CD4-positive, alpha-beta T cell treated with Interleukin-12 subunit alpha and Interleukin-12 subunit beta, for 1 hour (primary cell): ENCODE measurements at regions not wholly inside any gene's neighbourhood (a gene's known extent, or its start where the extent isn't known, plus 50 kb on each side); places are given as distances from the start of the nearest gene placed in this dataset.
A peak's percentile ranks its signal among the peaks of the same experiment; 100 is the strongest.

Experiments
- DNase-seq: peaks from one replicate; pipeline ENCODE4 v3.0.0-alpha.2; 2020

DNA sequence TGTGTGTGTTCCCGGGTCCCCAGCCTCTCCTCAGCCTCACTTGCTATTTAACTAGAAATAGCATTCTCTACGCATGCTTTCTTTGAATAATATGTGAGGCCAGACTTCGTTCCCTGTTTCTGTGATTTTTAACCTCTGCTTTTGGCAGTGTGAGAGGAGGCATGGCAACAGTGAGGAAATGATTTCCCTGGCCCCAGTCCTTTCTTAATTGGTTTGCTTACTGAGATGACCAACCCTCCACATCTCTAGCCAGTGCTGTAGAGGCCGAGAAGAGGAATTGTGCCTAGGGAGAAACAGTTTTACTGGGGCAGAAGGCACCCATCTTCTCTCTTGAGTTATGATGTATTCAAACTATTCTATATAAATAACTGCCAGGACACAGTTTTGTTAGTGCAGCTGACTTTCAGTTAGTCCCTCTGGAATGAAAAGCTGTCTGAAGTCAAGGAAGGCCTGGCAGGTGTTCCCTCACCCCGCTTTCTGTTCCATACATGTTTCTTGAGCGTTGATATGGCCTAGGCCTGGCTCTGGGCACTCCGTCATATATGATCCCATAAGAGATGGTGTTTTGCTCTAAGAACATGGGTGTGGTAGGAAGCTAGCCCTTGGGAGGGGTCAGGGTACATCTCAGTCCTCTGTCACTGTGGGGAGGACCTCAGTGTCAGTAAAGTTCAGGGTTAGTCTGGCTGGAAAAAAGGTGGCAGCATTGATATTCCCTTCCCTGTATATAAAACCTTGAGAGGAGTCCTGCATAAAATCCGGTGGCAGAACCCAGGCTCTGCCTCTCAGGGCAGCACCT lies 73.7 kb upstream of the NPAS1 start:
- no peak for DNase-seq

DNA sequence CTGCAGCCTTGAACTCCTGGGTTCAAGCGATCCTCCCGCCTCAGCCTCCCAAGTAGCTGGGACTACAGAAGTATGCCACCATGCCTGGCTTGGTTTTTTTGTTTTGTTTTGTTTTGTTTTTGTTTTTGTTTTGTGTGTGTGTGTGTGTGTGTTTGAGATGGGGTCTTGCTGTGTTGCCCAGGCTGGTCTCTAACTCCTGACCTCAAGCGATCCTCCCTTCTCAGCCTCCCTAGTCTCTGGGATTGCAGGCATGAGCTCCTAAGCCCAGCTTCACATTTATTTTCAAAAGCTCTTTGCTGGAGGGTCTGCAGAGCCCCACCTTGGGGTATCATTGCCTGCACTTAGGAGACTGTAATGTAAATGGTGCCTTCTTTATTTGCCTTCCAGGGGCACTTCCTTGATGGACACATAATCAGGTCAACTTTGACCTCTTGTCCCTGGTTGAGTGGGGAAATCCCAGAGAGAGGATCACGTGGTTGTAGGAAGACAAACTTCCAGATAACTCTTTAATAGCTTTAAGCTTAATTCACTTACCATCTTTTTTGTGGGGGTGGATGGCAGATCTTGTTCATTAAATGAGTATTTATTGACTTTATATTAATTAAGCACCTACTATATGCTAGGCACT lies 72.9 kb upstream of the NPAS1 start:
- DNase-seq: no peak

DNA sequence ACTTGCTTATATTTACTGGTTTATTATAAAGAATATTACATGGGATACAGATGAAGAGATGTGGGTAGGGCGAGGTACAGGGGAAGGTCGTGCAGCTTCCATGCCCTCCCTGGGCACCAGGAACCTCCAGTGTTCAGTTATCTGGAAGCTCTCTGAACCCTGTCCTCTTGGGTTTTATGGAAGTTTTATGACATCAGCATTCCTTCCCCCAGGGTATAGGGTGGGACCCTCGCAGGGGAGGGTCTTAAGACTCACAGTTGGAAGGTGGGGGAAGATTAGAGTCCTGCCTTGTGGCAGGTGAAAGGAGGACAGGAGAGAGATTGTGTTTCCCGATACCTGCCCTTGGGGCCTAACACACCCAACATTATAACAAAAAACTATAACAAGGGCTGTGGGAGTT lies 71.8 kb upstream of the NPAS1 start:
- no peak for DNase-seq

DNA sequence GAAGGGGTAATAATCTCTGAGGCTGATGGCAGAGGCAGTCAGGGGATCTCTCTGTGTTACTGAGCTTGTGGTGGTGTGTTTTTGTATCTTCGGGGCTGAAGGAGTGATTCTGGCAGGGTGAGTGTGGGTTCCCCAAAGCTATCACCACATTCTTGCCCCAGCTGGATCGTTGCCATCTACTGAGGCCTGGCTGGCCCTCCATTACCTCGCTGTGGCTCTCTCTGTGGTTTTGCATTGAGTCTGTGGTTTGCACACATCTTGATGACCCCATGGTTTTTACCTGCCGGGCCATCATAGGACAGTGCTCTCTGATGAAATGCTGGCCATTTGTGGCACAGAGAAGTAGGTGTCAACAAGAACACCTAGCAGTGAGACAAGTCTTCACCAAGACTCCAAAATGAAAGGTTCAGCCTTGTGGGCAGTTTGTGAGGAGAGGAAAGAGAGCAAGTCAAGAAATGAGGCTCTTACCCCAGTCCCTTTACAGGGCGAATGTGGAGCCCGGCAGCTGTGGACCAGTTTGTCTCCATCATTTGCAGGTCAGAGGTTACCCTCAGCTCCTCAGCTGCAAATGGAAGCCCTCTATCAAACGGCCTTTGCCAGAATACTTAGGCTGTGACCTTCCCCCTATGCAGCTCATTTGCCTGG lies 69.0 kb upstream of the NPAS1 start:
- DNase-seq: peak; percentile 25

DNA sequence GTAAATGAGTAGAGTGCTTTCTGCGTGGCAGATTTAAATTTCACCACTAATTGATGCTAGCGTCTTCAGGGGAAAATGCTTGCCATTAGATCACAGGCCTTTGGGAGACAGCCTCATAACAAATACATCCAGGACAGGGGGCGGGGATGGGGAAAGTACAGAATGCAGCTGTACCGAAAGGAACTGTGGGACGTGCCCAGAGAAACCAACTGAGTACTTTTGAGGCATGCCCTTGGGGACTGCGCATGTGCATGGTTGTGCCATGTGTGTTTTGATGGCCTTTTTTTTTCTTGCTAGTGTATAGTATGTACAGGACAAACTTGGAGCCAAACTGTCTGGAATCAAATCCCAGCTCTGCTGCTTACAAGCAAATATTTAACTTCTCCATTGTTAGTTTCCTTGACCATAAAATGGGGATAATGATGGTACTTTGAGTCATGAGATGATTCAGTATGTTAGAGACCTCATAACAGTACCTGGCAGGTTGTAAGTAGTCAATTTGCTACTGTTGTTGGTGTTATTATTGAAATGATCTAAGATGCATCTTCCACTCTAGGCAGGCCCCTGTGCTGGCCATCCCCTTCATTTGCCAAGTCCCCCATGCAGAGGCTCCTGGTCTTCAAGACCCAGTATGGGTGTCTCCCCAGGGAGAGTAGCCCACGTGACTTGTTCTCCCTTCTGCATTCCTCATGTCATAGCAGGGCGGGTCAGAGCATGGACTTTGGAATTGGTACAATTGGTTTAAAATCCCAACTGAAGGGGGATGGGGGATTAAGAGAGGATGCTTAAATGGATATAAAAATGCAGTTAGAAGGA lies 68.3 kb upstream of the NPAS1 start:
- DNase-seq: no peak

DNA sequence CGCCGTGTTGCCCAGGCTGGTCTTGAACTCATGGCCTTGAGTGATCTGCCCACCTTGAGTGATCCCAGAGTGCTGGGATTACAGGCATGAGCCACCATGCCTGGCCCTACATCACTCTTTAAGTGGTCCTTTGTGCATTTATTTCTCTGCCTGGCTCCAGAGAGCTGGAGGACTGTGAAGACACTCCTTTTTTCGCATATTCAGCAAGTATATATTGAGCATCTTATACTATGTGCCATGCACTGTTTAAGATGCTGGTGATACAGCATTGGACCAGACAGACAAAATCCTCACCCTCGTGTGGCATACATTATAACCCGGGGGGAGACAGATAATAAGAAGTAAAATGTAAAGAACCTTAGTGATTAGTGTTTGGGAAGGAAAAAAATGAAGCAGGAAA lies 66.8 kb upstream of the NPAS1 start:
- DNase-seq: no peak

DNA sequence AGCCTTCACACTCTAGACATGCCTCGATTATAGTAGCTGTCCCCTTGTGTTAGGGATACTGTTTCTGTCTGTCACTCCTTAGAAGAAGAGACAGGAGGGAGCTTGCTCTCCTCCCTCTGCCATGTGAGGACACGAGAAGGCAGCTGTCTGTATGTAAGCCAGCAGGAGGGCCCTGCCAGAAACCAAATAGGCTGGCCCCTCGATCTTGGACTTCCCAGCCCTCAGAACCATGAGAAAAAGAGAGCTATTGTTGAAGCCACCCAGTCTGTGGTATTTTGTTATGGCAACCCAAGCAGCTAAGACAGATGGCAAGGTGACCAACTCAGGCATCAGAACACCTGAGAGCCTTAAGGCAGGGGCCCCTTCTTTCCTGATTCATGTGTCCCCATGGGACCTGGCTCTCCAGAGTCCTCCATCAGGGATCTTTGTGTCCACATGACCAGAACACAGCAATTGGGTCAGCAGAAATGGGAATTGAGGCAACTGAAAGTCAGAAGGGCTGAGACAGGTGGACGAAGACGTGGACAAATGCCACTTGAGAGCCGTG lies 65.6 kb upstream of the NPAS1 start:
- DNase-seq: no peak

DNA sequence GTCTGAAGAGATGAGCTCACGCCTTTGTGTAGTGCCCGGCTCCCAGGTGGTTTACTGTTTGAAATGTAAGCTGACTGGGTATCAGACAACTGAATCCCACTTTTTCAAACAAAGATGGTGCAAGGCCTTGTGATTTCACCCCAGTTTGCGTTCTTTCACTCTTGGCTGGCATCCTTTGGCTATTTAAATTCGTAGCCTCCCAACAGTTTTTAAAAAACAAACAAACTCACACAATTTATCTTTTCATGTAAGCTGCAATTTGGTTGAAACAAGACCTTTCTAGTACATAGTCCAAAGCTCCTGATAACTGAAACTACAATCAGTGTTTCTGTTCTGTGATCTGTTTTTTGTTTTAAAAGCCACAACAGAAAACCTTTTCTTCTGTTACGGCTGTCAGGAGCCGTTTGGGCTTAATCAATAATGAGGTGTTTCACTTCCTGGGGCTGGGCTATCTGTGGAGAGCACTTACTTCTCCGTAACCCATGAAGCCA lies 65.1 kb upstream of the NPAS1 start:
- peak; percentile 37 for DNase-seq

DNA sequence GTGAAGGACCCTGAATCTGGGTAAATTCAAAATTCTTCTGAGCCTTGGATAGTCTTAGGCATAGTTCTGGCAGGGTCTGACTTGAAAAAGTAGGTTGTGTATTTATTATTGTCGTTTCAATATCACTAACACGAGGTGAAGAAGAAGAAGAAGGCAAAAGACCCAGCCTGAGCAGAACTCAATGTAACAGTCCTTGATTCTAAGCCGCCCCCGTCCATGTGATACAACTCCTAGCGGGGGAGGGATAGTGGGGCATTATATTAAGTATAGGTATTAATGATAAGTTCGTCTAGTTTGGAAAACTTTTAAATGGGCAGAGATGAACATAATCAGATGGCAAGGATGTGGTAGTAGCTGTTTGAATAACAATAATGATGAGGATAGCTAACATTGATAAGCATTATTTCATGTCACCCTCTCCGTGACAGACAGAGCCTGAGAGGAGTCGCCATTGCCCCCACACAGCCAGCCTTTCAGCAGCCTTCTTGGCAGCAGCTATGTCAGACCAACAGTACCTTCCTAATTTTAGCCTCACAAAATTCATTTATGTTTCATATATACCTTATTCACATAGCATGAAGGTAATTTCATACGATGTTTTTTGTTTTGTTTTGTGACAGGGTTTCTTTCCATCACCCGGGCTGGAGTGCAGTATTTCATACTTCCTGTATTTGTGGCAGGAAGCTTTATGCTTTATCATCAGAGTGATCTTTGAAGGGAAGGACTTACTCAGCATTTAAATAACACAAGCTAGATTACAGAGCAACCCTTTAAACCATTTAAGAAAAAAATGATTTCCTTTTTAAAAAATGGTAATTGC lies 64.4 kb upstream of the NPAS1 start:
- DNase-seq: peak; percentile 67

DNA sequence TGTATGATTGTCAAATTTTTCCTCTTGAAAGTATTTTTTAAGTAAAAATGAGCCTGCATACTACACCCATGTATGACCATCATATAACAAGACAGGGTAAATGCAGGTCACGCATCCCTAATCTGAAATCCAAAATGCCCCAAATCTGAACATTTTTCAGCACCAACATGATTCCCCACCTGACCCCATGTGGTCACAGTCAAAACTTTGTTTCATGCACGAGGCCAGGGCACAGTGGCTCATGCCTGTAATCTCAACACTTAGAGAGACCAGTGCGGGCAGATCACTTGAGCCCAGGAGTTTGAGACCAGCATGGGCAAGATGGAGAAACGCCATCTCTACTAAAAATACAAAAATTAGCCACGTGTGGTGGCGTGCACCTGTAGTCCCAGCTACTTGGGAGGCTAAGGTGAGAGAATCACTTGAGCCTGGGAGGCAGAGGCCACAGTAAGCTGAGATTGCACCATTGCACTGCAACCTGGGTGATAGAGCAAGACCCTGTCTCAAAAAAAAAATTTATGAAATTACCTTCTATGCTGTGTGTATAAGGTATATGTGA lies 63.7 kb upstream of the NPAS1 start:
- no peak for DNase-seq

DNA sequence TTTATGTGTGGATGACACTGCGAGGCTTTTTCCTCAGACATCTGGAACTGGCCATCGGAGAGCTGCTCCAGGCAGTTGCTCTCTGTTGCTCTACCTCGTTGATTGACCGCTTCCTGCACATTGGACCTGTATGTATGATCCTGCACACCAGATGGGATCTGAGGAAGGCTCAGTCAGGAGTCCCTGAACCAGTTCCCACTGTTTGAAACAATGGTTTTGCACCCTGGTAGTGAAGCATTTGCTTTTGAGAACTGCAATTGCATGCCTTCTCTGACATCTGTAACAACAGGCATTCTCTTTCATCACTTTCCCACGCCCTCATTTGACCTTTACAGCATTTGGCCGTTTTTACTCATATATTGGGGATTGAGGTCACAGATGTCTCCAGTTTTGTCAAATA lies 61.1 kb upstream of the NPAS1 start:
- DNase-seq: no peak

DNA sequence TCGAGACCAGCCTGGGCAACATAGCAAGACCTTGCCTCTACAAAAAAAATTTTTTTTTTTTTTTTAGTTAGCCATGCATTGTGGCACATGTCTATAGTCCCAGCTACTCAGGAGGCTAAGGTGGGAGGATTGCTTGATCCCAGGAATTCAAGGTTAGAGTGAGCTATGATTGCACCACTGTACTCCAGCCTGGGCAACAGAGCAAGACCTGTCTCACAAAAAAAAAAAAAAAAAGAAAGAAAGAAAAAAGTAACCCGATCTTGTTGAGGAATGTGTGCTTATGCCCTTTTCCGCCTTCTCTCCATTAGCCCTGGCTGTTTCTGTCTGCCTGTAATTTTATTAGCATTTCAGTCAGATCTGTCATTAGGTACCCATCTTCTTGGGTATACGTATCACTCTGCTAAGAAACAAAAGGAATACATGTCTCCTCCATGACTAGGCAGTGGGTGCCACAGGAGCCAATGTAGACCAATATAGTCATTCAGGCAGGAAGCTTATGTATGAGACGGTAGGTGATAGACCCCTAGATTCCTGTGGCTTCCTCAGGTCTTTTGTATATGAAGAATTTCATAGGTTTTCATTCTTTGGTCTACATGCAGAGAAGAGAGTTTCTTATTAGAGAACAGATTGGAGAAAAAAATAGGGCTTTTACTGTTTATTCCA lies 59.6 kb upstream of the NPAS1 start:
- DNase-seq: no peak

DNA sequence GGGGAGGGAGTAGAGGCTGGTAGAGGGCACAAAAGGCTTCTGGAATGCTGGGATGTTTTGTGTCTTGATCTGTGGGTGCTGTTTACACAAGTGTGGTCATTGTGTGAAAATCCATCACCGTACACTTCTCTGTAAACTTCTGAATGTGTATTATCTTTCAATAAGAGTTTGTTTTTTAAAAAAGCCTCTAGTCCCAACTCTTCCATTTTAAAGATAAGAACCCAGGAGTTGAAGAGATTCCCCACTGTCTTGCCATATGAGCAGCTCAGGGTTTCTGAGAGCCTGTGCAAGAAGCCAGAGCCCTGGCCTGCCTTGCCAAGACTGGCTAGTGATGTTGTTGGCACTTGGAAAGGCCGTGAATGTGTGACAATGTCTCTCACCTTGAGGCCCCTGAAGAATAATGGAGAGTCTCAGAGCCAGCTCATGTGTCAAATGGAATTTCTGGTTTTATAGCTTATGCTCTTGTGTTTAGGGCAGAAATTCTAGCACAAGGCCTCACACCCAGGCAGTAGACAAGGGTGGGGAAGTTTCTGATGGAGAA lies 57.5 kb upstream of the NPAS1 start:
- DNase-seq: no peak

DNA sequence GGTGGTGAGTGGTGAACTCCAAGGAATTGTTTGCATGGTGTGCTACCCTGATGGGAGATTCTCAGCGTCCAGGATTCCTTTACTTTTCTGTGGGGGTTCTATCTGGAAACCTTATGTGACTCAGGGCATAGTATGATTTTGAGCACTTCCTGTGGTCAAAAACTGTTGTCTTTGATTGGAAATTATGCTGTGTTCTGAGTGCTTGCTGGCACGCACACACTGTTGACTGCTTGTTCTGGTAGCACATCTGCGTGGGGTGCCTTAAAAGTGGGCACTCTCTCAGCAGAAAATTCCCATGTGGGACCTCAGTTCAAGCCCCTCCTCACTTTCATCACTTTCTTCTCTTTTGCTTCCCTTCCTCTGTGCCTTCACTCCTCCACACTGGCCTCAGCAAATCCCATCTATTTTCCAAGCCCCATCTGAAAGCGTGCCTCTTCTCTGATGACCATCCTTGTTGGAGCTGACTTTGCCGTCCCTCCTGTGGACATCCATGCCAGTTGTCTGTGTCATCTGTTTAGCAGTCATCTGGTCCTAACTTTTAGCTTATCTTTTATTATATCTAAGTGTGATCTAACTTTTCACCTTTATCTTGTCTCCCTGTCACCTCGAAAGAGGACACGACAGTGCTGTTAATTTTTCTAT lies 56.4 kb upstream of the NPAS1 start:
- DNase-seq: no peak

DNA sequence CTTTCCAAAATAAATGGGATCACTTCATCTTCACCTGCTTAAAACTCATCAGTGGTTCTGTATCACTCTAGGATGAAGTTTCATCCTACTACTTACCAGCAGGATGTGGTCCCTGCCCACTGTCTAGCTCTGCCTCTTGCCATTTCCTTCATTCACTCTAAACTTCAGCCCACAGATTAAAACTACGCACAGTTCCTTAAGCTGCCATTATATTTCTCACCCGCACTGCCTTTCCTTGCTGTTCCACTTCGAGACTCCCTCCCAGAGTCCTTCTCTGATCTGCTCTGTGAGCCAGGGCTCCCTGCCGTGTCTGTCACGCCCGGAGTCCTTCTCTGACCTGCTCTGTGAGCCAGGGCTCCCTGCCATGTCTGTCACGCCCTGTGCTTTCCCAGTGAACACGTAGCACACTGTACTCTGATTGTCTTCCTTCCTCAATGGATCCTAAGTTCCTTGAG lies 52.0 kb upstream of the NPAS1 start:
- DNase-seq: peak; percentile 44
